ENCODE measurements at regions not wholly inside any gene's neighbourhood (a gene's known extent, or its start where the extent isn't known, plus 50 kb on each side); places are given as distances from the start of the nearest gene placed in this dataset.
"Not testable (repeated sequence)": the region's sequence is repeated elsewhere in the genome, so short reads cannot be mapped to it uniquely, and the experiment has no call there.

DNA sequence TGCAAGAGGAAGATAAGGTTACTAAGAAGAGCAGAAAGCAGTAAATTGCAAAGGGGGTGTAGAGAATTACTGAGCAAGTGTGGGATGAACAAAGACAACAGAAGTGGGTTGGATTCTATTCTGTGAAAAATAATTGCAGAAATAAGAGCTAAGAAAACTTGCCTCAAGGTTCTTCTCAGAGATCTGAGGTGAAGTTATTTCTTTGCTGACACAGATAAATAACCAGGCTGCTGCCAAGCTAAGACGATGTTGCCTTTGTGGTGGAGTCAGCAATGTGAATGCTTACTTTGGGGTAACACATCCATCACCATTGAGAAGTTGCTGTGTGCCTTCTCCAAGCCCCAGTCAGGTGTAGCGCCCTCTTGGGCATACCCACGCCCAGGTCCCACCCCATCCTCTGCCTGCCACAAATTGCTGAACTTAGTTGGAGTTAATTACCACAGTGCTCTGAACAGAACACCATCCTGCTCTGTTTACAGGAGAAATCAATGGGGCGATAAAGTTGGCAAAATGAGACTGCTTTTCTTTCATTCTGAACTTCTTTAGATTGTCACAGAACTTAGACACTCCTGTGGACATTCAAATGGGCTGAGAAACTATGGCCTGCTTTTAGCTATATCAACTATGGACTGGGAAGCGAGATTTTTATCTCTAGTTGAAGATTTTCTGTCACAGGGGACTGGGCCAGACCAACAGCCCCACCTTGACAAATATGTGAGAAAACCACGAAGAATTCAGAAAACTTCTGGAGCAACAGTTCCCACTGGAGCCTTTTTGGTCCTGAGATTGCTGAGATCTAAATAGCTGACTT lies 283.6 kb downstream of the TMX3 start:
- no peak for DNase-seq (ENCODE audit: low read depth in 2 of 2)

DNA sequence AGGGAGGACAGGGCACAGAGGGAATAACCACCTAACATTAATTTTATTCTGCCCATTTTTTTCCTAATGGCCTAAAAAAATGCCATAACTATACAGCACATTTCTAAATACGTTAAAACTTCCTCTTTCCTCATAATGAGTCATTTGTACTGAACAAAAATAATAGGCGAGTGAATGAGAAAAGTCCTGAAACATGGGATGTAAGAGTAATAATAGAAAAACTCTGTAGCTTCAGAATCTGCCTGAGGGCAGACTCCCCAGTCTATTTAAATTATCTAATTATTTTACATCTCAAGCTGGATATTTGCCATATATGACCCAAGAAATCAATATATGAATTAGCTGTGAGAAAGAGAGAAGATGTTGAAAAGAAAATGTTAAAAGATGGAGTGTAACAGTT lies 285.1 kb downstream of the TMX3 start:
- no peak for DNase-seq (ENCODE audit: low read depth in 2 of 2)

DNA sequence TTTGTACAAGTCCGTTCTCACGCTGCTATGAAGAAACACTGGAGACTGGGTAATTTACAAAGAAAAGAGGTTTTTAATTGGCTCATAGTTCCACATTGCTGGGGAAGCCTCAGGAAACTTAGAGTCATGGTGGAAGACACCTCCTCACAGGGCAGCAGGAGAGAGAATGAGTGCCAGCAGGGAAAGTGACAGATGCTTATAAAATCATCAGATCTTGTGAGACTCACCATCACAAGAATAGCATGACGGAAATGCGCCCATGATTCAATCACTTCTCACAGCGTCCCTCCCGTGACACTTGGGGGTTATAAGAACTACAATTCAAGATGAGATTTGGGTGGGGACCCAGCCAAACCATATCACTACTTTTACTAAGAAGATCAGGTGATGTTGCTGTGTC lies 285.8 kb downstream of the TMX3 start:
- DNase-seq (ENCODE audit: low read depth in 2 of 2) = no peak

DNA sequence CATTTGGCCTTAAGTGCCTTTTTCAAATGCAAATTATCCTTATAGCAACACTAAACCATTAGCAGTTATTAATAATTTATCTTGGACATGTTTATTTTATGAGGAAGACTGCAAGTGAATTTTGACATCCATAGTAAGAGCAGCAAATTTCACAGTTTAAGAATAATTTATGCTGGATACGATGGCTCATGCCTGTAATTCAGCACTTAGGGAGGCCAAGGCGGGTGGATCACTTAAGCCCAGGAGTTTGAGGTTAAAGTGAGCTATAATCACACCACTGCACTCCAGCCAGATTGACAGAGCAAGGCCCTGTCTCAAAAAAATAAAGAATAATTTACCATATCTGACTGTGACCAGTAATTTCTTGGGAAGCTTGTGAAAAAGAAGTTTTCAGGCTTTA lies 286.2 kb downstream of the TMX3 start:
- no peak for DNase-seq (ENCODE audit: low read depth in 2 of 2)

DNA sequence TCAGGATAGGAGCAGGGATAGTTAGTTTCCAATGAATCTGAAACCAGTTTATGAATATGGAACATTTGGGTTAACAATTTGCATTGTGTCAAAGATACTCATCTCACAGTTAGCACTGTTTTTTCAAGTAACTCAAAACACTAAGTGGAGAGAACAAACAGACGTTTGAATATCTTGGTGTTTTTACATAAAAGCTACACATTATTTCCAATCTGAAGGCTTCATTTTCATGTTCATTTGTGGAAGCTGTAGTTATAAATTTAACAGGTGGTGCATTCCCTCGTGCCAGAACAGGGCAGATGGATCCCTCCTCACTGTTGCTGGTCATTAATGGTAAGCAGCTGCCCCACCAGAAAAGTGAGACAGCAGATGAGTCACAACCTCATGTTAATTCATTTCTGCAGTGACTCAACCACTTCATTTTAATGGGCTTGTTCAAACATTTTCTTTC lies 286.9 kb downstream of the TMX3 start:
- no peak for DNase-seq (ENCODE audit: low read depth in 2 of 2)

DNA sequence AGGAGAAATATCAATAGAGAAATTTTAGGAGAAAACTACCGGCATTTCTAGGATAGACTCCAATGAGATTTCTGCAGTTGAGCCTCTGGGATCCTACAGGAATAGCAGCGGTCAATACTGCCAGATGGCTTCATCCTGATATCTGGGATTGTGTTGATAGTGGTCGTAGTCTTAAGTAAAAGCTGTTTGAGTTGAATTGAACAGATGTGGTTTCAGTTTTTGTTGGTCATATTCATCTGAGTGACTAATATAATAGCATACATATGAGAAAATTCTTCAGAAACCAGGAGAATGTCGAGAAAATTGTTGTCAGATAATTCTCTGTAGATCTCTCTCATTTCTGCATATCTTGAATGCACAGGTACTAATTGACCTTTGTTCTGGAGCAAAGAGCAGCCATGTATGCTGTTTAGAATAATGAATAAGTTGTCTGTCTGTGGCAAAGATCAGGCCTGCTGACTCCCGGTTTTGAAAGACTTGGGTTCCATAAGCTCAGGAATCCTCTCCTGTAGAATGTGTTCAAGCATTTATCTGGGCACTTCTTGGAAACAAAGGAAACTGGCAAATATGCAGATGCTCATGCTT lies 288.1 kb downstream of the TMX3 start:
- no peak for DNase-seq (ENCODE audit: low read depth in 2 of 2)

DNA sequence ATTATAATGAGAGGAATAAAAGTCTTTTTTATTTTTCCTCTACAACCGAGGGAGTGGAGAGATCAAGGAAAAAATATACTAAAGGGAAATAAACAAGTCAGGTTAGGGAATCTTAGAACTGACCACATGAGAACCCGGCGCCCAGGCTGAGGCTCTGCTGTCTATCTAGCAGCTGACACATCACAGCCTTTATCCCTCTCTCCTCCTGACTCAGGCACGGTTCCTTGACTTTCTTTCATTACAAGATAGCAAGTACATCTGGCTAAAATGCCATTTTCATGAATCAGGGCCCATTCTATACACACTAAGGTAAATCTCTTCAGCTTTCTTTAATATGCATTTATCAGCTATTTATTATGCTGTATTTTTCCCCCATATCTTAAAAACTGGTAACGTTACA lies 296.0 kb downstream of the TMX3 start:
- DNase-seq (ENCODE audit: low read depth in 2 of 2) = no peak

DNA sequence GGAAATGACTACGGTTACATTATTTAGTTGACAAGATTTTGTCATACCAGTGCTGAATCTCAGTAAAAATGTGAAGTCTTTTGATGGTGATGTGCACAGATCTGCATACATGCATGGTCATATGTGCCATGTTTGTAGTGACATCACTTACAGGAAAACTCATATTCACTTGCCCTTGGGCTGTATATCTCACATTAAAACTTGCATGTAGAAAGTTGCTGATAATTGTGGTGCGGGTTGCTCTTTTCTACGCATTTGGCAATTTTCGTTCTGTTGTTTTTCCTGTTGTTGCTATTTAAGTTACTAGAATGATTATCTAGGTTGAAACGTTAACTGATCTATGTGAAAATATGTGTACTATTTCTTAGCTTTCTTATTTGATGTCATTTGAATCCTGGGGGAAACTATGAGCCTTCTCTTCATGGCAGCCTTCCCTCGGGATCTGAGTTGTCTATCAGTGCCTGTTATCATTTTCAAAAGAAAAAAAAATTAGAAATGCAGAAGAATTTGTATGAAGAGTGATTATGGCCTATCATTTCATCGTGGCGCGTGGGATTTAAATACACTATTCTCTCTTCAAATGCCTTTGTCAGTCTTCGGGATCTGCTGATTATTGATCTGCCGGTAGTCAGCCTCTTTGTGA lies 296.6 kb downstream of the TMX3 start:
- no peak for DNase-seq (ENCODE audit: low read depth in 2 of 2)

DNA sequence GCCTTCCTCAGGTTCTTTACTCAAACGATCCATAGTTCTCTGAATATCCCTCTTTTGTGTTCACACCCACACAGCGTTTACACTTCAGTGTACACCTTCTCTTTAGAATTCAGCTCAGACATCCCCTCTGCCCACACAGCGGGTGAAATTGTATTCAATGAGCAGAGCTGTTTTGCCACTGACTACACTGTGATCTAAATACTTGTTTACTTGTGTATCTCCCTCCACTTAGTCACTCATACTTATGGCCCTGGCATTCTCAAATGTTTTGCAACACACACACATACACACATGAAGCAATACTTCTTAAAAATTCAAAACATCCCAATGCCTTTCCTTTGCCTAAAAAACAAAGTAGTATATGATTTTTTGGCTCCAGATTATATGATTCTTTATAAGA lies 297.1 kb downstream of the TMX3 start:
- DNase-seq (ENCODE audit: low read depth in 2 of 2) = no peak

DNA sequence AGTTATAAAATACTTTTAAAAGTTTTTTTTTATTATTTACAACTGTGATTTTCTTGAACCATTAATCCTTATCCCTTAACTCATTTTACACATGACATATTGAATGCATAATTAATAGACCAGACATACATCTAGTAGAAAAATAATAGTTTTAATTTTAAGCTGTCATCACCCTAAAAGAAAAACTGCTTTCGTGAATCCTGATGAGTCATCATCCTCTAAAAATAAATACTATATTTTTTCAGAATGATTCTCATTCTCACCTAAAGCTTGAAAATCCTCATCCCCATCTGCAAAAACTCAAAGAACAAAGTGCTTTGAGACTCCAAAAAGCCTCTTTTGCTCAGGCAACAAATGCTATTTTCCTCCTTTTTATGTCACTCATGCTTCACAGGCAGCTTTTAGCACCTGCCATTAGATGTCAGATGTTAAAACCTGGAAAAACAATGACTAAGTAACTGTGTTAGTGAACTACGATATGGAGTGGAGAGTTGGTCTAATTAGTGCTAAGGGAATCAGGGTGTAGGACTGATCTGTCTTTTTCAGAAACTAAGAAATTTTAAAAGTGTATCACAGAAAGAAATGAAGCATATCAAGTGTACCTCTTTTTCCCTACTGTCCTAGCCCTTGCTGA lies 297.6 kb downstream of the TMX3 start:
- DNase-seq (ENCODE audit: low read depth in 2 of 2) = no peak

DNA sequence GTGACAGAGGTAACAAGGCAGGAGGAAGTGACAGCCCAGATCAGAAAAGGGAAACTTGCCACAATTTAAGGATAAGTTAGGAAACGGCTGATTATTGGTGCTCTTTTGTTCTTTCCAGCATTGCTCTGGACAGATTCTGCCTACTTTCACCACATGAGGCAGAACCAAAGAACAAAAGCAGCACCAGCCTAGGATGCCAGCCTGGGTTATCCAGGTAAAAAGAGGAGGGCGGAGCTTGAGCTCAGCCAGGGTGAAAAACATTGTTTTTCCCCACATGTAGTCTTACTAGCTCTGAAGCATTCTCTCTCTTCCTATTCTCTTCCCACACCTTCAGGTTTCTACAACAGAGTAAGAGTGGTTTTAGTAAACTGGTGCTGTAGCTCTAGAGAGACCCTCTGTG lies 300.5 kb downstream of the TMX3 start:
- no peak for DNase-seq (ENCODE audit: low read depth in 2 of 2)

DNA sequence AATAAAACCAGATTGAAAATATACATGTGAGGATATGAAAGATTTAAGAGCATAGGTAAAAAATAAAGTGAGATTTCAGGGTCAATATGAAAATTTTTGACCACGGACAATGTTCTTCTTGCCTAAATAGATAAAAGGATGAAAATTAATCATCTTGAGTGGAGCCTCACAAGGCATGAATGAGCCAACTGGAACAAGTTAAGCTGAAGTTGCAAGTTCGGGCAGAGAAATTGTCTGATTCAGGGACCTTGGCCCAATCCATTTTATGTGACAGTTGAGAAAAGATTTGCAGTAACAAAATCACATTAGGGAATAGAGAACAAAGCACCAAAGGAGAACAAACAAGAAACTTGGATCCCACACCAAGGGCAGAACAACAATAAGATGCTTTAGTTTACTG lies 305.3 kb downstream of the TMX3 start:
- DNase-seq (ENCODE audit: low read depth in 2 of 2) = no peak

DNA sequence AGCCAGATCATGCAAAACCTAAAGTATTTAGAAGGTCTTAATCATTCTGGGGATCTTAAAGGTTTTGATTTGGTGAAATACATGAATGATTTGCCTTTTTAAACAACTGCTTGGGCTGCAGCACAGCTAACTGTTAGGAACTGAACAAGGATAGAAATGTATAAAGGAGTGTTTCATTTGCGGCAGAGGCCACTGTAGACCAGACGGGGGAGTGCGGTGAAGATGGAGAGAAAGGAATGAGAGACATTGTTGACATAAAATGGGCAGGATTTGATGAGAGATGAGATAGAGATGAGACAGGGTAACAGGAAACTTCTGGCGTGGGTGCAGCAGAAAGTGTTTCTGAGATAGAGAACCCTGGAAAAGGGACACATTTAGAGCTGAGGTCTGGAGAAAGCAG lies 308.1 kb downstream of the TMX3 start:
- no peak for DNase-seq (ENCODE audit: low read depth in 2 of 2)

DNA sequence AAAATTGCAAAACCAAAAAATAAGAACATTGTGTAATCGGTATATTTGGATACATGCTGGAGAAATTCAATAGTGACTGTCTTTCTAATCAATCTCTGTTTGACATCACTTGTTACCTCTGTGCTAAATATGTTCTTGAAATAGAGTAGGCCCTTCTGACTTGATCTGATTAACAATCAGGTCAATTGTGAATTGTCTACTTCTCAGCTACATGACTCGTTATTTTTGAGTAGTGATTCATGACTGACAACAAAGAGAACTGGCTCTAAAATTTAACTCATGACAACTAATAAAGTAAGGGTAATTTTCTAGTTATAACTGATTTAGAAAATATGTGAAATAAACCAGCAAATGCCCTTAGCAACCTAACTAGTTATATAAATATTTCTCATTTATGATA lies 312.1 kb downstream of the TMX3 start:
- no peak for DNase-seq (ENCODE audit: low read depth in 2 of 2)

DNA sequence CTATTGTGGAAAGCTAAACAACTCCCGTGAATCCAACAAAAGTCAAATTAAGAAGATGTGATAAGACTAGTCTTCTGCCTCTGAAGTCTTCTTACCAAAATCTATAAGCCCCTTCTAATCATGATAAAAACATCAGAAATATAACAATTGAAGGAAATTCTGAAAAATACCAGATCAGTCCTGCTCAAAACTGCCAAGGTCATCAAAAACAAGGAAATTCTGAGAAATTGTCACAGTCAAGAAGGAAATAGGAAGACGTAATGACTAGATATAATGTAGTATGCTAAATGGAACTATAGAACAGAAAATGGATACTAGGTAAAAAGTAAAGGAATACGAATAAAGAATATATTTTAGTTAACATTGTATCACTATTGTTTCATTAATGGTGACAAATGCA lies 314.0 kb downstream of the TMX3 start:
- DNase-seq (ENCODE audit: low read depth in 2 of 2) = no peak

DNA sequence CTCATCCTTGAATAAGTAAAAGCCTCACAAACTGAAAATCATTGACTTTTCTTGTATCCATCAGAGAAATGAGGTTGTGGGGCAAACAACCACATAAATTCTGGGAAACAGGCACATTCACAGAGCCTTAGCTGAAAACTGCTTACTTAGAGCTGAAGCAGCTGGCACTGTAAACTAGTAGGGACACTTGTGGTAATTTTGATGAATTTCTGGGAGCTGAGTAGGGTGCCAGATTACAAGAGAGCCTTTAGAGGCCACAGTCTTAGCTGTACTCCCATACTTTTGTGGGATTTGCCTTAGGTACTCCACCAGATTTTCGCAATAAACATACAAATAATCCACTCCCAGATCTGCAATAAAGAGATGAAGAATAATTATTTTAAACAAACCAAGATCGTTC lies 315.2 kb downstream of the TMX3 start:
- DNase-seq (ENCODE audit: low read depth in 2 of 2) = no peak

DNA sequence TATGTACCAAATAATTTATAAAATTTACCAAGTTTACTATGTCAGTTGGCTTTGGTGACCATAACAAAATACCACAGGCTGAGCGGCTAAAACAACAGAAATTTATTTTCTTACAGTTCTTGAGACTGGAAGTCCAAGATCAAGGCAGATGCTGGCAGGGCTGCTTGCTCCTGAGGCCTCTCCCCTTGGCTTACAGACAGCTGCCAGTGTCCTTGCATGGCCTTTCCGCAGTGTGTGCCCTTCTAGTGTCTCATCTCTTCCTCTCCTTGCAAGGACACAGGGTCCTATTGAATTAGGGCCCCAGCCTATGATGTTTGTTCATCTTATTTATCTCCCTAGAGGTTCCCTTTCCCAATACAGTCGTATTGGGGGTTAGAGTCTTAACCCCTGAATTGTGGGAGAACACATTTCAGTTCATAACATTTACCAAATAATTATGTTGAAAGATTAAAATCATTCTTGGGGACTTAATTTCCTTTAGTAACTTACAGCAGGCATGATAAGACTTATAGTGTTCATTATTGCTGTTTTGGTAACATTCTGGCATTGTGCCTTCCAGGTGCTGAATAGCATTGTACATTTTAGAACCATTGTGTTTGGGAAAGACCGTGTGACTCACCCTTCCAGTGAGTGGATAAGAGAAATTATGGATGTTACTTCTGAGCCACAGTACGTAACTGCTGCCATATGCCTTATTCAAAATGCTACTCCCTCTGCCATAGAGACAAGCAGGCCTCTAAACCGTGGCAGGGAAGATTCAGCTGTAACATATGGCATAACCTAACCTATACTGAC lies 317.5 kb downstream of the TMX3 start:
- DNase-seq (ENCODE audit: low read depth in 2 of 2) = no peak

DNA sequence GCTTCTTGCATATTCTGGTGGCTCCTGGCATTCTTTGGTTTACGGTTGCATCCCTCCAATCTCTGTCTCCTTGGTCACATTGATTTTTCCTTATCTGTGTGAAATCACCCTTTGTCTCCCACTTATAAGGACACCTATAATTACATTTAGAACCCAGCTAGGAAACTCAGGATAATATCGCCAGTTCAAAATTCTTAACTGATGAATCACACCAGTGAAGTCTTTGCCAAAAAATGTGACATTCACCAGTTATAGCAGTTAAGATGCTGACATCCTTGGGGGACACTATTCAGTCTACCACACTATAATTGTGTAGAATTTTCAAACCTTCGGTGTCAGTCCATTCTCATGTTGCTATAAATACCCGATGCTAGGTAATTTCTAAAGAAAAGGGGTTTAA lies 320.2 kb downstream of the TMX3 start:
- no peak for DNase-seq (ENCODE audit: low read depth in 2 of 2)

DNA sequence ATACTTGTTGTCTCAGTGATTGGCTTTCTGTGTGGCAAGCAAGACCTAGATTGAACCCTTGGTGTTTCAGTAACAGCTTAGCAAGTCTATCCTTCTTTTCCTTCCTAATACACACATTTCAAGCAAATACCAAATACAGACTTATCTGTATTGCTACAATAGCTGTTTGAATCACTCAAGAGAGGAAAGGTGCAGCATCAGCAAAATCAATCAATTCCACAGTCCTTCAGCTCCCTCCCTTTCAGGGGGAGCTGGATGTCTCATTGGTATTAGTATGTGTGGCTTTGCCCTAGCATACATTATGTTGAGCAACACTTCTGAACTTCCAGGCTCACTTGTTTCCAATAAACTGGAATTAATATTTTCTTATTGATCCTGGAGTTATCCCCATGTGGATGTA lies 323.1 kb downstream of the TMX3 start:
- DNase-seq (ENCODE audit: low read depth in 2 of 2) = no peak

DNA sequence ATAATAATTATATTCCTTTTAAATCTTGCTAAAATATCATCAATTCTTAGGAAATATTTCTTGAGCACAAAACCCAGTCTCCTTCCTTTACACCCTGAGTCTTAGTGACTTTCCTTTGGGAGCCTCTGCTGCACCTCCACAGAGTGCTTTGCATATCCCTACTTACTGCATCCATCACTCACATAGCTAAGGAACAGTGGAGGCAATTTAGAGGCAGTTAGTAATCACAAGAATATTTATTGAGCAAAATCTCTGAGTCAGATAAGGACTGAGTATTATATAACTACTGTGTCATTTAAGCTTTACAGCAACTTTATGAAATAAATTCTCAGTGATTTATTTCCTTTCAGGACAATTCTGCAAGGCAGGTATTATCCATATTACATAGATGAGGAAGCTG lies 327.7 kb downstream of the TMX3 start:
- no peak for DNase-seq (ENCODE audit: low read depth in 2 of 2)

DNA sequence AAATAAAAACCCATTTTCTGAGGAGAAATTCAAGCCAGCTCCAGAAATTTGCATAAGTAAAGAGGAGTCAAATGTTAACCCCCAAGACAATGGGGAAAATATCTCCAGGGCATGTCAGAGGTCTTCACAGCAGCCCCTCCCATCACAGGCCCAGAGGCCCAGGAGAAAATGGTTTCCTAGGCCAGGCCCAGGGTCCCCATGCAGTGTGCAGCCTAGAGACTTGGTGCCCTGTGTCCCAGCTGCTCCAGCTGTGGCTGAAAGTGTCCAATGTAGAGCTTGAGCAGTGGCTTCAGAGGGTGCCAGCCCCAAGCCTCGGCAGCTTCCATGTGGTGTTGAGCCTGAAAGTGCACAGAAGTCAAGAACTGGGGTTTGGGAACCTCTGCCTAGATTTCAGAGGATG lies 330.9 kb downstream of the TMX3 start:
- not testable (repeated sequence) for DNase-seq (ENCODE audit: low read depth in 2 of 2)

DNA sequence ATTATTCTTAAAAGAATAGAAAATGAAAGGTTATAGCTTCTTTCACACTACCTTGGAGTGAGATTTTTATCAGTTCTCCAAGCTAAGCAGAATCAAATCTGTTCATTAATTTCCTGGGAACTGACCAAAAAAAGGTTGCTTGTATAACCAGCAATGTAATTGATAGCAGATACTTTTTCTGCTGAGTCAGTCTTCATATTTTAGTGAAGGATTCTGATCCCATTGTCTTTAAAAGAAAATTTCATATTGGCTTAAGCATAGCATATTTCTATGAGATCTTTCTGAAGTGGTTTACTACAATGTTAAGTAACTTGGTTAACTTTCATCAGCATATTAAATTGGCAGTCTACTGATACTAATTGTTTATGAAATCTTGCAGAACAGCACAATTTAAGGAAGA lies 338.0 kb downstream of the TMX3 start:
- no peak for DNase-seq (ENCODE audit: low read depth in 2 of 2)

All from stimulated activated CD4-positive, alpha-beta T cell treated with anti-CD3 and anti-CD28 coated beads, Interleukin-4, amount 100 ng/mL, for 48 hours (primary cell).